GM18498 (cell line): ENCODE measurements at regions not wholly inside any gene's neighbourhood (a gene's known extent, or its start where the extent isn't known, plus 50 kb on each side); places are given as distances from the start of the nearest gene placed in this dataset.
"Not testable (repeated sequence)": the region's sequence is repeated elsewhere in the genome, so short reads cannot be mapped to it uniquely, and the experiment has no call there.

Experiments used
- ATAC-seq: cut with Tn5 transposase; IDR thresholded peaks from one replicate; pipeline ENCODE4 v1.9.1; 2021; ENCODE audit warnings: mild to moderate bottlenecking, moderate library complexity; ENCODE audit not compliant: unreplicated experiment

DNA sequence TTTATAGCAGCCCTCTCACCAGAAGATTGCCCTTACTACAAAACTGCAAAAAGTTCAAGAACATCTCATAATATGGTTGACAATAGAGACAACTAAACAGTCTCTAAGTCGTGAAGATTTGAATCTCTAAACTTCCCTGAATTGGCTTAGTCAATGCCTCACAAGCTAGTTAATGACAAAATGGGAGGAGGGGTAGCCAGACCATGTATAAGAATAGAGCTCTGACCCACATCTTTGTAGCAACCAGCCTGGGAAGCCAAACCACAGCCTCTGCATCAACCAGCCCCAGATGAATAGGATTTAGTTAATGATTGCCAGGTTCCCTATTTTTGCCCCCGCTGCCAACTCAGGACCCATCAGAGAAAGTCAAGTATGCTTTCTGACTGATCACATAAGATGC is 1265.9 kb upstream of the PCDH10 start:
- ATAC-seq: not testable (repeated sequence)

DNA sequence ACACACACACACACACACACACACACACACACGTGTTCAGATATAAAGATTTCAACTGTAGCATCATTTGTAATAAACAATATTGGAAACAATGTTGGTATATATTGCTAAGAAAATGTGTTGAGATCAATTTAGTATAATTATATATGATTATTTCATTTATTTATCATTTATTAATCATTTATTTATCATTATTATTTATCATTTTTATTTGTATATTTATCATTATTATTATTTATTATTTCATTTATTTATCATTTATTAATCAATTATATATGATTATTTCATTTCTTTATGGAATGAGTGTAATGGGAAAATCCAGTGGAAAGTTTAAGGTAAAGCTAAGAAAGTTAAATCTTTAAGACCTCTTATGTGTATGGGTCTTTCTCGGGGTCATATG is 1223.4 kb upstream of the PCDH10 start:
- ATAC-seq: not testable (repeated sequence)

DNA sequence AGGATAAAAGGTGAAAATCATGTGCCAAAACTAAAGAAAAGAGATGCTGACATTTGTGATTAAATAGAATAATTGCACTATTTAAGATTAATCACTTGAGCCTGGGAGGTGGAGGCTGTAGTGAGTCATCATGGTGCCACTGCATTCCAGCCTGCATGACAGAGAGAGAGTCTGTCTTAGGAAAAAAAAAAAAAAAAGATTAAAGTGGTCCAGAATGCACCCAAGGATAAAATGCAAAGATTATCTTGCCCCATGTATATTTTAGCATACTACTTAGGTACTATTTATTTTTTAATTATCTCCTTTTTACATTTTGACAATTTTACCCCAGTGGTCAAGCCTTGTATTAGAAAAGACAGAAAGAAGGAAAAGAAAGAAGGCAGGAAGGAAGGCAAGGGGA is 1181.4 kb upstream of the PCDH10 start:
- not testable (repeated sequence) for ATAC-seq

DNA sequence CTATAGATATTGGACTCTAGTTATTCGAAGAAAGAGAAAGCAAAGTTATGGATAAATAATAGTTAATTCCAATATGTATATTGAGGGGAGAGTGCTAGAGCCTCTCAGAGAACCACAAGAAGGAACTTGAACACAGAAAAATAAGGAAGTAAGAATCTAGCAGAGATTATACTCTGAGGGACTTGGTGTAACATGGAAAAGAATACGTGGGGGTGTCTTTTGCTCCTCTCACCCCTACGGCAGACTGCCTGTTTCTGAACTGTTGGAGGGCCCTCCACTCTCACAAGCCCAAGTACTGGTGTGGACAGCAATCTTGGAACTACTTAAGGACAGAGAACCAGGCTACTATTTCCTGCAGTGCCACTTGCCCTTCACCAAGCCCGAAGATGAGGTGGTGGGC is 1174.4 kb upstream of the PCDH10 start:
- no peak for ATAC-seq

DNA sequence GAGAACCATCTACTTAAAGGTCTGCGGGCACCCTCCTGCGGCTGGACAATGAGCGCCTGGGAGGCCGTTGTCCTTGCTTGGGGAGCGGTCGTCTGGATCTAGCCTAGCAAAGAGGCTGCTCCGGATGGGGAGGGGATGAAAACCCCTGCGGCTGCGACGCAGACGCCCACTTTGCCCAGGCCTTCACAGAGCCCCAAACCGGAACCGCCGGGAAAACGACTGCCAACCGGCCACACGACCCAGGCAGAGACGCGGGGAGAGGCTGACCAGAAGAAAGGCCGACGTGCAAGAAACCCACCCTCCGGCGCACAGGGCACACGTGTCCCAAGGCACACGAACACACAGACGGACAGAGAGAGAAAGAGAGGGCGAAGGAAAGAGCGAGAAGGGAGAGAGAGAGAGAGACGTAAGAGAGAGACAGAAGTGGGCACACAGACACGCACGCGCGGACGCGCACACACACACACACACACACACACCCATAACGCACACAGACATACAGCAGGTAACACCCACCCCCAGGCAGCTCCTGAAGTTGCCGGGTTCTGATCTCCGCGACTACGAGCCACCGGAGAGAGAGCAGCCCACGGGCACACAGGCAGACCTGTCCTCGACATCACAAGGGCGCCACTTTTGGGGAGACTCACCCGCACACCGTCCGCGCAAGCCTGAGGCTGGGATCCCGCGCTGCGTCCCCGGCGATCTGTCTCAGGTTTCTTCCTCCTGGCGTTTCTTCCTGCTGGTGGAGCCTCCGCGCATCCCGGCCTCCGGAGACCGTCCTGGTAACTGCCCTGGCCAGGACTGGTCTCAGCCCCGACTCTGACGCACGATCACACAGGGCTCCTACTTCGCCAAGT is 1173.6 kb upstream of the PCDH10 start:
- ATAC-seq: not testable (repeated sequence)

DNA sequence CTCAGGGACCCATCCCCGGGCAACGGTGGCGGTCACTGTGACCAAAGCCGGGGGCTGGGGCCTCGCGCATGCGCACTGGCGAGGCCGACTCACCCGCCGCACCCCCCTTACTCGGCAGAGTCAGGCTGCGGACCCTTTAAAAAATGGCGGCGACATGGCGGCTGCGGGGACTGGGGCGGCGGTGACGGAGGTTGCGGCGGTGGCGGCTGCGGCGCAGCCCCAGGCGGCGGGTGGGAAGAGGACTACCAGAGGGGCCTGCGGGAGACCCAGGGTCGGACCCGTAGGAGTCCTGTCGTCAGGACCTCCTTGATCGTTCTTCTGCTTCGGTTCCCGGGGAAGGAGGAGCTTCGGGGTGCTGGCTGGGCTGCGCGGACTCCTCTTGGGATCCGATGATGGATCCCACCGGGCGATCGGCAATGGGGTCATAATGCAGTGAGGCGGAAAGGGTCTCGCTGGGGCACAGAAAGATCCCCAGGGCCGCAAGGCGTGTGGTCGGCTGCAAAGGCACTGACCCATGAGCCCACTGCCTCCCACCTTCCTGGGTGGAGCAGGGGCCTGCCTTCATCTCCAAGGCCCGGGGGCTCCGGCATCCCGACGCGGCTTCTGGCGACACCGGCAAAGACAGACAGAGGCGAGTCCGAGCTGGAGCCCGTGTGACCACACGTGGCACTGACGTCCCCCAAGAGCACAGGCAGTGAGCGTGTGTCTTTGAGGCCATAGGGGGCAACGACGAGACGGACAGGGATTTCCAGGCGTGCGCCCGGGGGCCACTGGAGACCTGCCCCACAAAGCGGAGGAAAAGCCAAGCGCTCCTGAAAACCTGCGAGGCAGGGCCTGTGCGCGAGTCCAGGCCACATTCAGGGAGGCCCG is 1172.7 kb upstream of the PCDH10 start:
- not testable (repeated sequence) for ATAC-seq

DNA sequence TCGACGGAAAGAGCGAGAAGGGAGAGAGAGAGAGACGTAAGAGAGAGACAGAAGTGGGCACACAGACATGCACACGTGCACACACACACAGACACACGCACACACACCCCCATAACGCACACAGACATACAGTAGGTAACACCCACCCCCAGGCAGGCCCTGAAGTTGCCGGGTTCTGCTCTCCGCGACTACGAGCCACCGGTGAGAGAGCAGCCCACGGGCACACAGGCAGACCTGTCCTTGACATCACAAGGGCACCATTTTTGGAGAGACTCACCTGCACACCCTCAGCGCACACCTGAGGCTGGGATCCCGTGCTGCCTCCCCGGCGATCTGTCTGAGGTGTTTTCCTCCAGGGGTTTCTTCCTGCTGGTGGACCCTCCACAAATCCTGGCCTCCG is 1171.0 kb upstream of the PCDH10 start:
- no peak for ATAC-seq

DNA sequence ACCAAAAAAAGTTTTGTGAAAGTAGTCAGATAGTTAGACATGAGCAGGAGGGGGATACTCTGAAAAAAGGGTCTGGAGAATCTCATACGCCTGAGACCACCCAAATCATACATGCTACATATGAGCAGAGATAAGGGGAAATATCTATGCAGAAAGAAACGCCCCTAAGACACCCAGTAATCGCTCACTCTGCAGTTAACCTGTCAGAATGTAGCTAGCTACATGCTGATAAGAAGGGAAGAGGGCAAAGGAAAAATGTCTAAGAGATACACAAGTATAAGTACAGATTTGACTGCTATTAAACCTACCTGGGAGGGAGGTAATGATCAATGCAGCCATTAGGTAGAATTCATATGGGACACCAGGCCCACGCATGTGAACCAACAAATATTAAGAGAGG is 1159.5 kb upstream of the PCDH10 start:
- no peak for ATAC-seq

DNA sequence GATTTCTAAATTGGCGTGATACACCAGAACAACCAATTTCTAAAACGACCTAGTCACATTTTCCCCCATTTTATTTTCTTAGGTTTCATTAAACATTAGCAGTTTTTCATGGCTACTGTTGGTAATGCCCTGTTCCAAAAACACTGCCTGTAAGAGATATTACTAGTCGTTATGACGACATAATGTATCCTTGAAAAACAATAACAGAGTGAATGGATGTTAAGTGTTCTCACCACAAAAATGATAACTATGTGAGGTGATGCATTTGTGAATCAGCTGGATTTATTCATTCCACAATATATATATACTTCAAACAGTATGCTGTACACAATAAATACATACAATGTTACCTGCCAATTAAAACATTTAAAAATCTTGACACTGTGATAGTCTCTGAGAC is 1147.6 kb upstream of the PCDH10 start:
- no peak for ATAC-seq

DNA sequence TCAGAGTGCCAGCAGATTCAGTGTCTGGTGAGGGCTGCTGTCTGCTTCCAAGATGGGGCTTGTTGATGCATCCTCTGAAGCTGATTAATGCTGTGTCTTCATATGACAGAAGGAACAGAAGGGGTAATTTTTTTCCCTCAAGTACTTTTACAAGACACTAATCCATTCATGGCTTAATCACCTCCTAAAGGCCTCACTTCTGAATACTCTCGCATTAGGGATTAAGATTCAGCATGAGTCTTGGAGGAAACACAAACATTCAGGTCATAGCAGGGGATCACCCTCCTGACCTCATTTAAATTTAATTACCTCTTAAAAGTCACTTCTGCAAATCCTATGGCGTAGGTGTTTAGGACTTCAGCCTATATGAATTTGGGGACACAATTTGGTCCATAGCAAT is 1145.5 kb upstream of the PCDH10 start:
- no peak for ATAC-seq

DNA sequence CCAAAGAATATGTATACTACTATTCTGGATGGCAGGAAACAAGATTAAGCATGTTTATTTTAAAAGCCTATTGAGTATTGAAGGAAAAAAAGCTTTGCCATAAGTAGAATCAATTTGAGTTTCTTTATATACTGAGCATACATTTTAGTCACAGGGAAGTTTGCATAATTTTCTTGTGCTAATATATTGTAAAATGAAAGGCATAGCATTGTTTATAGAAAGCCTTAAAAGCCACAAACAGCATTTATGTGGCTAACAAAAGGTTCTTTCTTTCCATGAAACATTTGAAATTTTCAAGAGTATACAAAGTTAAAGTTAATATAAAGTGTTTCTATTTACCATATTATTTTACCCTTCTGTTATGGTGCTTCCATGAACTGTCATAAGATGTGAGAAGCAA is 1133.8 kb upstream of the PCDH10 start:
- ATAC-seq: no peak

DNA sequence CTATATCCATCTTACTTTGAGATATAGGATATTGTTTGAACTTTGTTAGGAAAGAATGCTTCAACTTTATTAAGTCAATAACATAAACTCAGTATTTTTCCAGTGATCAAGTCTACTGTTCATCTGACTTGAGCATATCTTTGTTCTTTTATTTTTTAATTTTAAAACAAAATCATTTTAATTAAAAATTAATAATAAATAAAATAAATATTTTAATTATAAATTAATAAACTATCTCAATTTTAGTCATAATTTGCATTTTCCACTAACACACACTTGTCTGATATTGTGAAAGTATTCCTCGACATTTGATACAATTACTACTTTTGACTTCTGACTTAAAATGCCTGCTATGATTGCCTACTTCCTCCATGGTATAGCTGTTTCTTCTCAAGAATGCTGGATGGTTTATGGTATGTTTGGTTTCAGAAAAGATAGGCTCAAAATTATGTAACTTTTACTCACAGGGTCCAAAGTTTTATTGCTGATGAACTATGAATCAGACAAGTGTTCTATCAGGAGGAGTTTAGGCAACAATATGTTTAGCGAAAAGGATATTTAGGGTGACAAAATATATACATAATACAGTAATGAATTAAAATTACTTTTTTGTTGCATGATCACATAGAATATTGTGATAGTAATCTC is 1132.3 kb upstream of the PCDH10 start:
- no peak for ATAC-seq

DNA sequence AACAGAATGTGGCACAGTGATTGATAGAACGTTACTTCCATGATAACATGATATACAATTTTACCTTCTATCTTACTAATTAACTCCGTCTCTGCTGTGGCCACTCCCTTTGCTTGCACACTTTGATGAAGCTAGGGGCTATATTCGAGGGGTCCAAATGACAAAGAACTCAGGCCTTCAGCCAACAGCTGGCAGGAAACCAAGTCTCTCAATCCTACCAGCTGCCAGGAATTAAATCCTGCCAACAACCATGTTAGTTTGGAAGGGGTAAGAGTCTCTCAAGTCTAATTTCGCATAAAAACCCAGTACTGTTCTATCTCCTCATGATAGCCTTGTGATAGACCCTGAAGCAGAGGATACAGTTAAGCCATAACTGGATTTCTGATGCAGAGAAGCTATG is 1122.9 kb upstream of the PCDH10 start:
- ATAC-seq: no peak

DNA sequence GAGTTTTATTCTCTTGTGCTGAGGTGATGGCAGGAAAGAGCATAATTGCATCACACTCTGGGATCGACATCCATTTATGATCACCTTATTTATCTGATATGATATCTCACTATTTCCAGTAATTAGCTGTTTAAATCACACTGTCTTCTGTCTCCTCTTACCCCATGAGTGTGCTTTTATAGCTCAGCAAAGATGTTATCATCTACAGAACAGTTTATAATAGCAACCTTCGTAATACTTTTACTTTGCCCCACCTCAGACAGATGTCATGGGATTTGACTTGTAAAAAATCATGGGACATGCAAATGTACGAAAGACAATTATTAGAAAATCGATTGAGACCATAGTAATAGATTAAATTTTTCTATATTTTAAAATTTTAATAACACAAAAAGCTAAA is 1122.3 kb upstream of the PCDH10 start:
- ATAC-seq: no peak

DNA sequence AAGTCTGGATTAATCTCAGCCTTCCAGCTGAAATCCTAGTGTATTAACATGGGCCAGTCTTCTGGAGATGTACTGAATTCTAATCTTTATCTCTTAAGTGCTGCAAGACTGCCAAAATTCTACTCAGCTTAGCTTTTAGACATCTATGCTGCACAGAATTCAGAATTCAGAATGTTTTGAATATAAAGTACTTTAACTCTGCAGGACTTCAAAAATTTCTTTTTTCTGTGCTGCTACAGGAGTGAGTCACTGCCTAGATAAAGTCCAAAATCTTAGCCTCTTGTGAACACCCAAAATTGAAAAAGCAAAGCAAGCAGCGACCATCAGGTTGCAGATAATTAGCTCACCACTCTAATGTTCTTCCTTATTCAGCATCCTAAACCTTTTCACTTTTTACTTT is 1092.6 kb upstream of the PCDH10 start:
- ATAC-seq: no peak

DNA sequence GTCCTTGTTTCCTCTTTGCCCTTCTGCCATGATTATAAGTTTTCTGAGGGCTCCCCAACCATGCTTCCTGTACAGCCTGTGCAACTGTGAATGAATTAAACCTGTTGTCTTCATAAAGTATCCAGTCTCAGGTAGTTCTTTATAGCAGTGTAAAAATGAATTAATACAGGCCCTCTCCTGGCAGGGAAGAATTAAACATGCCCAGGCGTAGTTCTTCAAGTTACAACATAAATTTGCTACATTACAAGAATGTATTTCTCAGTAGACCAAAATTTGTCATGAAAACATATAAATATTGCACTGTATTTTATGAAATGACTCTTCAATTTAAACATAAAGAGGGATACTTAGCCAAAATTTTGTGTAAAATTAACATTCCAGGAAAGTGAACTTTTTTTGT is 1089.9 kb upstream of the PCDH10 start:
- no peak for ATAC-seq

DNA sequence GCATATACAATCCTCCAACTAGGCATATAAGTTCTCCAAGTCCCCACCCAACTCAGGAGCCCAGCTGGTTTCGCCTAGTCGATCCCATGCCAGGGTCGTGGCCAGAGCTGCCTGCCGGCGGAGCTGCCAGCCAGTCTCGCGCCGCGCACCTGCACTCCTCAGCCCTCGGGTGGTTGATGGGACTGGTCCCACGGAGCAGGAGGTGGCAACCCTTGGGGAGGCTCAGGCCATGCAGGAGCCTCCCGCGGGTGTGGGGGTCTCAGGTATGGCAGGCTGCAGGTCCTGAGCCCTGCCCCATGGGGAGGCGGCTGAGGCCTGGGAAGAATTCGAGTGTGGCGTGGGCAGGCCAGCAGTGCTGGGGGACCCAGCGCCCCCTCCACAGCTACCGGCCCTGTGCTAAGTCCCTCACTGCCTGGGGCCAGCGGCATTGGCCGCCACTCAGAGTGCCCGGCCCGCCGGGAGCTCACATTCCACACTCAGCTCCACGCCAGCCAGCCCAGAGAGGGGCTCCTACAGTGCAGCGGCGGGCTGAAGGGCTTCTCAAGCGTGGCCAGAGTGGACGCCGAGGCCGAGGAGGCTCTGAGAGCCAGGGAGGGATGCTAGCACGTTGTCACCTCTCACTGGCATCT is 1086.4 kb upstream of the PCDH10 start:
- no peak for ATAC-seq

DNA sequence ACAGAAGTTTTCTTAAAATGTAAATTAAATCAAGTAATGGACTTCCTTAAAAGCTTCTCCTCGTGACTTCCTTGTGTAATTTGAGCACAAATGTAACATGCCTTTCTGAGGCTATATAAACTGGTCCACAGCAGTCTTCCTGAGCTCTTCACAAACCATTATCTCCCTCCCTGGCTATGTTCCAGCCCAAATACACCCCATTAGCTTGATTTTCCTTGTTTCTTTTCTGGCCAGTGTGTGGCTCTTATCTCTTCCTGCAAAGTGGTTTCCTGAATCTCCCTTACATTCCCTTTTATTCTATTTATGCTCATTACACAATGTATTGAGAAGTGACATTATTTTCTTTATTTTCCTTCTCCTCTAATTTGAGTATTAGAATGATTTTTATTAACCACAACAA is 1085.3 kb upstream of the PCDH10 start:
- ATAC-seq: no peak

DNA sequence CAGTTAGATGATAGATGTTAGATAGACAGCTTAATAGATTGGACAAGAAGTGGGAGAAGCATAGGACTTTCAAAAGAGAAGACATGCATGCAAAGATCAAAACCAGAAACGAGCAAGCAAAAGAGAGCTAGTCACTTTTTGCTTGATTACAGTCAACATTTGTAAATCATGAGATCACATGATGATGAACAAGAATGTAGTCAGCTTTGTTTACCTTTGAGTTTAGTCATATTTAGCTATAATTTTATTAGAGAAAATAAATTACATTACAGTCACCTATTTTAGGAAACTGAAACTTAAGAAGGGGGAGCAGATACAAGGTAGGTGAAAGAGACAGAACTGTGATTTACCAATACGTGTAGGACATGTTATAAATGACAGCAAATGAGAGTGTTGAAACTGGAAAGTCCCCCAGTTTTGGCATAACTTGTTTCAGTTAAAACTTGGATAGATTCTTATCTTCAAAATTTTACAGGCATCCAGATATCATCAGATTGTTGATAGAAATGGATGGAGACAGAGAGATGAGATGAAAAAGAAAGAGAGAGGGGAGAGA is 1083.1 kb upstream of the PCDH10 start:
- no peak for ATAC-seq

DNA sequence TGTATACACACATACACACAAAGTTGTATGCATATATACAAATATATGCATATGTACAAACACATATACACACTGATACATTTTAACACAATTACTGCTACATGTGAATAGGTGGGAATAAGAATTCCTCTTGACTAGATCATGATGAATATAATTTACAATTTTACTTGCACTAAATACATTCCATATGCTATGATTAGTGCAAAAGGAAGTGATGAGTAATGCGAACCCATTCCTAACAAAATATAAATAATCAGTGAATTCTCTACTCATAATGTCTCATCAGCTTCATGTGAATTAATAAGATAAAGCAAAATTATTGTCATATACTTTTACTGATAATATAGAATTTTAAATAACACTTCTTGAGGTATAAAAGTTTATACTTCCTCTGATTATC is 1077.3 kb upstream of the PCDH10 start:
- ATAC-seq: no peak

DNA sequence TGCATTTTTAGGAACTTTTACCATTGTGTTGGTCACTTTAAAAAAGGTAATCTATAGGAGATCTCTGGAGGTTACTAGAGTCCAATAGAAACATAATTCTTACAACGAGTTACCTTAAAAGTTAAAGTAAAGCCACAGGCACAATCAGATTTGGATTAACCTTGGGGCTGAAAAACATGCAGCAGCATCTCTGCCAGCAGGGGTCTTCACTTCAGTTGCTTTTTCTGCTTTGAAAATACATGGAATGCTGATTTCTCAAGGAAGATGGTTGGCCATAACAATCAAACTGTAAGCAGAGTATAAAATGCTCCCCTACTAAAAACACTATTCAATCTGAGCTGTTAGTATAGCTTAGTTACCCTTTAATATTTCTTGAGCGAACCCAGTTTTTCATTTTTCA is 1072.3 kb upstream of the PCDH10 start:
- ATAC-seq: no peak
